Chondrocyte (in vitro differentiated cells): ENCODE measurements at regions not wholly inside any gene's neighbourhood (a gene's known extent, or its start where the extent isn't known, plus 50 kb on each side); places are given as distances from the start of the nearest gene placed in this dataset.

Source experiments
- DNase-seq: peaks from one replicate; pipeline ENCODE4 v3.0.0; 2021; ENCODE audit warnings: mixed read lengths, low spot score
- H3K27ac Mint-ChIP-seq: one replicate; pipeline ENCODE4 v1.8.0; 2021; ENCODE audit warnings: mild to moderate bottlenecking, moderate library complexity, mixed read lengths; ENCODE audit not compliant: unreplicated experiment
- H3K27me3 Mint-ChIP-seq: 2 replicates; pipeline ENCODE4 v1.8.0; 2021; ENCODE audit warnings: low read depth, mixed read lengths
- H3K36me3 Mint-ChIP-seq: 2 replicates; pipeline ENCODE4 v1.8.0; 2021; ENCODE audit warnings: low read depth, mixed read lengths
- H3K4me1 Mint-ChIP-seq: 2 replicates; pipeline ENCODE4 v1.8.0; 2021; ENCODE audit warnings: low read depth, mild to moderate bottlenecking, mixed read lengths
- H3K4me3 Mint-ChIP-seq: one replicate; pipeline ENCODE4 v1.8.0; 2021; ENCODE audit warnings: mild to moderate bottlenecking, moderate library complexity, mixed read lengths; ENCODE audit not compliant: unreplicated experiment
- H3K9me3 Mint-ChIP-seq: 2 replicates; pipeline ENCODE4 v1.8.0; 2021; ENCODE audit warnings: low read depth, mixed read lengths
- CTCF ChIP-seq: fragments of 200-600 bp; sonication (generic); IDR thresholded peaks from 2 replicates; pipeline ENCODE4 v1.5.0; 2021; ENCODE audit warnings: antibody characterized with exemption, mild to moderate bottlenecking, moderate library complexity

- TF ChIP-seq CTCF, result no peak
- peaks cover 22% of the 10 kb centered on the region for H3K4me1 Mint-ChIP-seq
- H3K9me3 Mint-ChIP-seq, result no peaks in the 10 kb centered on the region
- no peak for DNase-seq
- H3K36me3 Mint-ChIP-seq, result no peaks in the 10 kb centered on the region
- peak overlapping the region; percentile 73 for H3K27ac Mint-ChIP-seq
- H3K4me3 Mint-ChIP-seq, result no peak overlapping the region
- H3K27me3 Mint-ChIP-seq, result peaks cover 2% of the 10 kb centered on the region
Observed at GRCh38 chr16:59210955-59211541, 476.9 kb upstream of the GOT2 start.

- Mint-ChIP-seq H3K27ac (no peak overlapping the region), H3K9me3 (no peaks in the 10 kb centered on the region), H3K4me3 (no peak overlapping the region), H3K4me1 (peaks cover 4% of the 10 kb centered on the region), H3K27me3 (peaks cover 3% of the 10 kb centered on the region), H3K36me3 (no peaks in the 10 kb centered on the region)
- DNase-seq, result no peak
- no peak for TF ChIP-seq CTCF
Observed at GRCh38 chr16:59205403-59205802, 471.3 kb upstream of the GOT2 start.

GRCh38 chr16:59204589-59204988, 470.5 kb upstream of the GOT2 start:
- Mint-ChIP-seq H3K4me1 (peaks cover under 1% of the 10 kb centered on the region), H3K9me3 (no peaks in the 10 kb centered on the region), H3K4me3 (no peak overlapping the region), H3K36me3 (peaks cover 2% of the 10 kb centered on the region), H3K27me3 (peaks cover 6% of the 10 kb centered on the region), H3K27ac (no peak overlapping the region)
- no peak for TF ChIP-seq CTCF
- no peak for DNase-seq

- no peak for DNase-seq
- no peaks in the 10 kb centered on the region for H3K4me1 Mint-ChIP-seq
- H3K9me3 Mint-ChIP-seq, result no peaks in the 10 kb centered on the region
- no peak overlapping the region for H3K4me3 Mint-ChIP-seq
- H3K27me3 Mint-ChIP-seq, result peaks cover 6% of the 10 kb centered on the region
- peaks cover 2% of the 10 kb centered on the region for H3K36me3 Mint-ChIP-seq
- H3K27ac Mint-ChIP-seq, result no peak overlapping the region
- no peak for TF ChIP-seq CTCF
Observed at GRCh38 chr16:59202233-59202862, 468.2 kb upstream of the GOT2 start.

- no peak for DNase-seq
- peaks cover 2% of the 10 kb centered on the region for H3K36me3 Mint-ChIP-seq
- TF ChIP-seq CTCF, result no peak
- H3K4me1 Mint-ChIP-seq, result no peaks in the 10 kb centered on the region
- H3K4me3 Mint-ChIP-seq, result no peak overlapping the region
- peaks cover 6% of the 10 kb centered on the region for H3K27me3 Mint-ChIP-seq
- no peaks in the 10 kb centered on the region for H3K9me3 Mint-ChIP-seq
- no peak overlapping the region for H3K27ac Mint-ChIP-seq
Observed at GRCh38 chr16:59201821-59202220, 467.7 kb upstream of the GOT2 start.
